ENCODE measurements at regions not wholly inside any gene's neighbourhood (a gene's known extent, or its start where the extent isn't known, plus 50 kb on each side); places are given as distances from the start of the nearest gene placed in this dataset.
"Not testable (repeated sequence)": the region's sequence is repeated elsewhere in the genome, so short reads cannot be mapped to it uniquely, and the experiment has no call there.

DNA sequence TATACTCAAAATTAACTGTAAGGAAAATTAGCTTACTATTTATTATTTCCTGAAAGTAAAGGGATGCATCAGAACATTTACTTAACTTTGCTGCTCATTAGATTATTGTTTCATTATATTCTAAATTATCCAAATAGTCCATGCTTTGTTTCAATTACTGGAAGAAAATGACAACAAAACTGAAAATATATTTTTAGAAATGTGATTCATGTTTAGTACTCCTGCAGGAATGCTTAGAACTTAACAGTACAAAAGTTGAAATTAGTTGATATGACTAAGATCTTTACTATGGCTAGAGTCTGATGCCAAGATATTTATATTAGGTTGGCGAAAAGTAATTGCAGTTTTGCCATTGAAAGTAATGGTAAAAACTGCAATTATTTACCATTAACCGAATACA, 660.5 kb upstream of the PABPC4L start:
- no peak overlapping the region for H3K4me3 ChIP-seq (ENCODE audit: low read depth, low read length)
- TF ChIP-seq, protein P1, sequence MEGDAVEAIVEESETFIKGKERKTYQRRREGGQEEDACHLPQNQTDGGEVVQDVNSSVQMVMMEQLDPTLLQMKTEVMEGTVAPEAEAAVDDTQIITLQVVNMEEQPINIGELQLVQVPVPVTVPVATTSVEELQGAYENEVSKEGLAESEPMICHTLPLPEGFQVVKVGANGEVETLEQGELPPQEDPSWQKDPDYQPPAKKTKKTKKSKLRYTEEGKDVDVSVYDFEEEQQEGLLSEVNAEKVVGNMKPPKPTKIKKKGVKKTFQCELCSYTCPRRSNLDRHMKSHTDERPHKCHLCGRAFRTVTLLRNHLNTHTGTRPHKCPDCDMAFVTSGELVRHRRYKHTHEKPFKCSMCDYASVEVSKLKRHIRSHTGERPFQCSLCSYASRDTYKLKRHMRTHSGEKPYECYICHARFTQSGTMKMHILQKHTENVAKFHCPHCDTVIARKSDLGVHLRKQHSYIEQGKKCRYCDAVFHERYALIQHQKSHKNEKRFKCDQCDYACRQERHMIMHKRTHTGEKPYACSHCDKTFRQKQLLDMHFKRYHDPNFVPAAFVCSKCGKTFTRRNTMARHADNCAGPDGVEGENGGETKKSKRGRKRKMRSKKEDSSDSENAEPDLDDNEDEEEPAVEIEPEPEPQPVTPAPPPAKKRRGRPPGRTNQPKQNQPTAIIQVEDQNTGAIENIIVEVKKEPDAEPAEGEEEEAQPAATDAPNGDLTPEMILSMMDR (IDR thresholded peaks at IDR 0.05; ENCODE audit: borderline replicate concordance, insufficient read depth, low read depth, low read length): no peak

DNA sequence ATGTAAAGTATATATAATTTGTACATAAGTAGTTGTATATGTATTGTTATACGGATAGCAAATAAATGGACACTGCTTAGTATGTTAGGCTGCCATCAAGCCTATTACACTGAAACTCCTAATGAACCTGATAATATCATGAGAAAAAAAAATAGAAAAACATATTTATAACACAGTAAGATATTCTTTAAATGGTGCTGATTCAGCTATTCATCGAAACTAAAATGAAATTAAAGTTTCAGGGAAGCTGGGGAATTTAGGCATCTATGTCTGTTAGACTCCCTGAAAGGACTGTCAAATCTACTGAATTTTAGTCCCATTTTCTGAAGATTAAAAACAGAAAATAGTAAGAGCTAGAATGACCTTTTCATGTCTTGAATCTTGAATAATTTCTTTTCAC, 647.1 kb upstream of the PABPC4L start:
- TF ChIP-seq, protein P1 (IDR thresholded peaks at IDR 0.05; ENCODE audit: borderline replicate concordance, insufficient read depth, low read depth, low read length): no peak
- H3K4me3 ChIP-seq (ENCODE audit: low read depth, low read length): no peak overlapping the region

DNA sequence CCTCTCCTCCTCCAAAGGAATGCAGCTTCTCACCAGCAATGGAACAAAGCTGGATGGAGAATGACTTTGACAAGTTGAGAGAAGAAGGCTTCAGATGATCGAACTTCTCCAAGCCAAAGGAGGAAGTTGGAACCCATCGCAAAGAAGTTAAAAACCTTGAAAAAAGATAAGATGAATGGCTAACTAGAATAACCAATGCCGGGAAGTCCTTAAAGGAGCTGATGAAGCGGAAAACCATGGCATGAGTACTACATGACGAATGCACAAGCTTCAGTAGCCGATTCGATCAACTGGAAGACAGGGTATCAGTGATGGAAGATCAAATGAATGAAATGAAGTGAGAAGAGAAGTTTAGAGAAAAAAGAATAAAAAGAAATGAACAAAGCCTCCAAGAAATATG, 629.2 kb upstream of the PABPC4L start:
- not testable (repeated sequence) for H3K4me3 ChIP-seq (ENCODE audit: low read depth, low read length)

DNA sequence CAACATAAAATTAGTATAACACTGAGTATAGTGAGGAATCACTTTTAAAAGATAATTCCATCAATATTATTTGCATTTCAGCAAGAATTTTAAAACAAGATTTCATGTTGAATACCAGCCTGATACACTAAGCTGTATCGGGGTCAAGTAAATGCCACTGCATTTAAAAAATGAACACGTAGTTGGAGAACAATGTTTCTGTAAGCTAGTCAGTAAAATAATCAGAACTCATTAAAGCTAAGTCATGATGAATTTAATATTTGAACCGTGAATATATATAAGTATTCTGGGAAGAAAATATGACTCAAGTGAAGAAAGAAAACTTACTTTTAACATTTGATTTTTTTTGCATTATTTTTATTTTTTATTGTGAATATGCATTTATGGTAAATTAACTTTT, 611.0 kb upstream of the PABPC4L start:
- TF ChIP-seq, protein P1 (IDR thresholded peaks at IDR 0.05; ENCODE audit: borderline replicate concordance, insufficient read depth, low read depth, low read length): no peak
- H3K4me3 ChIP-seq (ENCODE audit: low read depth, low read length): no peak overlapping the region

DNA sequence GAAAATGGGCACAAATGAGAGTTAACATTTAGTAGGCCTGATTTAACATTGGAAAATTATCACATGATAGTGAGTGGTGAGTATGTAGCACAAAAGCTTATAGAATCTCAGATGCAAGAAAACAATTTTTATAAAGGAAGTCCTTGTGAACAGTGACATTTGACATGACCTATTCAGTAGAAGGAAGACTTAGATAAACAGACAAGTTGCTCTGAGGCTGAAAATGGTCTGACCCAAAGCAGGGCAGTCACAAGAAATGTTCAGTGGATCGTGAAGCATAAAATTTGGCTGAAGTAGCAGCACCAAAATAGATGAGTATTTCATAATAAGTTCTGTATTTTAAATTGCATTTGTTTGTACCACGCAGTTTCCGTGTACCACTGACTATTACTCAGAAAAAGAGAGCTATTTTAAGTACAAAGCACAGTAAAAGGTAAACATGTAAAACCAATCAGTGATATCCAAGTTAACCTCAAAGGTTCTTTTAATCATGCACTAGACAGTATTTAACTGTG, 605.7 kb upstream of the PABPC4L start:
- H3K4me3 ChIP-seq (ENCODE audit: low read depth, low read length): no peak overlapping the region
- TF ChIP-seq, protein P1 (IDR thresholded peaks at IDR 0.05; ENCODE audit: borderline replicate concordance, insufficient read depth, low read depth, low read length): no peak

DNA sequence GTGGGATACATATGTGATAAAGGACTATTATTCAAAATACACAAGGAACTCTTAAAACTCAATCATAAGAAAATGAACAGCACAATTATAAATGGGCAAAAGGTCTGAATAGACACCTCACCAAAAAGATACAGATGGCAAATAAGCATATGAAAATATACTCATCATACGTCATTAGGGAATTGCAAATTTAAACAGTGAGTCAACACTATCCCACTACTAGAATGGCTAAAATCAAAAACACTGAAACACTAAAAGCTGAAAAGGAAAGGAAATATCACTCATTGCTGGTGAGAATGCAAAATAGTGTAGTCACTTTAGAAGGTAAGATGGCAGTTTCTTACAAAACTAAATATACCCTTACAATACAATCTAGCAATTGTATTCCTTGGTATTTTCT, 597.0 kb upstream of the PABPC4L start:
- TF ChIP-seq, protein P1 (IDR thresholded peaks at IDR 0.05; ENCODE audit: borderline replicate concordance, insufficient read depth, low read depth, low read length): no peak

DNA sequence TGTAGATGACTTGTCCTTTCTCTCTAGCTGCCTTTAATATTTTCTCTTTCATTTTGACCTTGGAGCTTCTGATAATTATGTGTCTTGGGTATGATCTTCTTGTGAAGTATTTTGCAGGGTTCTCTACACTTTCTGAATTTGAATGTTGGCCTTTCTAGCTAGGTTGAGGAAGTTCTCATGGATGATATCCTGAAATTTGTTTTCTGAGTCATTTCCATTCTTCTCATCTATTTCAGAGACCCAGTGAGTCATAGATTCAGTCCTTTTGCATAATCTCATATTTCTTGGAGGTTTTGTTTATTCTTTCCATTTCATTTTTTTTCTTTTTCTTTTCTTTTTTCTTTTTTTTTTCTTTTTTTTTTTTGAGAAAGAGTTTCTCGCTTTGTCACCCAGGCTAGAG, 585.7 kb upstream of the PABPC4L start:
- TF ChIP-seq, protein P1 (IDR thresholded peaks at IDR 0.05; ENCODE audit: borderline replicate concordance, insufficient read depth, low read depth, low read length): no peak

More for the DNA sequence above, 597.0 kb upstream of the PABPC4L start:
- no peak overlapping the region for H3K4me3 ChIP-seq (ENCODE audit: low read depth, low read length)

DNA sequence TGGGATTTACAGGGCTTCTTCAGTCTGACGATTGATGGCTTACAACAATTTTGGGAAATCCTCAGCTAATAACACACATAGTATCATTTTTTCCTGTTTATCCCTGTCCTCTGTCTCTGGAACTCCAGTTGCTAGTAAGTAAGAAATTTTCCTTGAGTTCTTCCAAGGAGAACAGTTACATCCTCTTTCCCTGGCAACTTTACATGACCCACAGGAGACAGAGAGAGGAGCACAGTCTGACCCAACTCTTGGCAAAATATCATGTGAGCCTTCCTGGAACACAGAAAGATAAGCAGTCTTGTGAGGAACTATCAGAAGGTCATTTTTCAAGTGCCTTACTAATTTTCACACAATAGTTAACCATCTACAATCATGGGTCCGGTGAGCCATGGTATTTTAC, 578.7 kb upstream of the PABPC4L start:
- TF ChIP-seq, protein P1 (IDR thresholded peaks at IDR 0.05; ENCODE audit: borderline replicate concordance, insufficient read depth, low read depth, low read length): no peak
- no peak overlapping the region for H3K4me3 ChIP-seq (ENCODE audit: low read depth, low read length)

More for the DNA sequence above, 585.7 kb upstream of the PABPC4L start:
- H3K4me3 ChIP-seq (ENCODE audit: low read depth, low read length): no peak overlapping the region

Measured in GM12875 (cell line).